ENCODE measurements at regions not wholly inside any gene's neighbourhood (a gene's known extent, or its start where the extent isn't known, plus 50 kb on each side); places are given as distances from the start of the nearest gene placed in this dataset.

DNA sequence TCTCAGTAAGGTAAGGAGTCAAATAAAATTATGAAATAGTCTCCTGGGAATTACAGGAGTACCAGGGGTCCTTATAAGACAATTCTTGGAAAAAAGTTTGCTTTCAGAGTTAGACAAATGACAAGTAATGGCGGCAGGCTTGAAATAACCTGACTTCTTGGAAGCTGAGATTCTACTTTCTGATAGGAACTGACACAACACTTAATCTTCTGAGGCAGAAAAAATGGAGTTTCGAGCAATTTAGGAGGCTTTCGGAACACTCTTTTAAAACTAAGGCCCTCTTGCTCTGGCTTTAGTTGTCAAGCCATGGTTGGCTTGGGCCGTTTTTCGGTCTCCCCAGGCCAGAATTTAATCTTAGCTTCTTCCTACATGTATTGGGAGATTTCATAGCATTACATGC lies 260.0 kb downstream of the GATA3 start:
- no peaks in the 10 kb centered on the region for H3K36me3 ChIP-seq (ENCODE audit: control insufficient read depth, insufficient read depth, low read length)
- no peak overlapping the region for H2BK120ac ChIP-seq (ENCODE audit: low read depth, low read length)
- no peak overlapping the region for H3K23ac ChIP-seq (ENCODE audit: low read depth, low read length)
- no peaks in the 10 kb centered on the region for H4K20me1 ChIP-seq (ENCODE audit: insufficient read depth, low read length)
- H2BK15ac ChIP-seq (ENCODE audit: low read depth, low read length): no peak overlapping the region
- no peaks in the 10 kb centered on the region for H3K27me3 ChIP-seq (ENCODE audit: control insufficient read depth, insufficient read depth, low read length)
- H3K56ac ChIP-seq (ENCODE audit: extremely low read depth, insufficient read depth, low read length): no peak overlapping the region
- no peak overlapping the region for H2AK5ac ChIP-seq (ENCODE audit: low read depth, low read length)
- no peak overlapping the region for H3K18ac ChIP-seq (ENCODE audit: low read depth, low read length)
- no peak overlapping the region for H3K27ac ChIP-seq (ENCODE audit: insufficient read depth, low read length)
- no peak overlapping the region for H4K91ac ChIP-seq (ENCODE audit: insufficient read depth, low read depth, low read length)
- DNase-seq: no peak
- no peak overlapping the region for H4K8ac ChIP-seq (ENCODE audit: low read depth in 2 of 2, low read length in 2 of 2)
- in situ Hi-C loops (cut with MboI; ENCODE audit: low sequenced_read_pairs) (no loop called here), intact Hi-C loops (cut with micrococcal nuclease) (no loop called here), dilution Hi-C loops (cut with HindIII; ENCODE audit: low sequenced_read_pairs, unreplicated experiment) (no loop called here)
- WGBS, 2 experiments (ENCODE audit: extremely low coverage in 2 of 2, insufficient read length in 1 of 2): 57% methylated on average over 2 of the region's 5 CpGs; no CpG with 5 or more reads in 1 of the 2 experiments
- no peaks in the 10 kb centered on the region for H3K79me1 ChIP-seq (ENCODE audit: low read depth in 1 of 2, low read length in 2 of 2)
- ChIA-PET CTCF (no interaction called here), POLR2A (ENCODE audit: unreplicated experiment) (no interaction called here)
- H2AFZ ChIP-seq (replicated peaks; ENCODE audit: low read length, poor library complexity): no peak overlapping the region
- no peak for TF ChIP-seq RFX5 (IDR thresholded peaks at IDR 0.05; ENCODE audit: low read depth, low read length)
- TF ChIP-seq RCOR1 (IDR thresholded peaks at IDR 0.05; ENCODE audit: insufficient replicate concordance, low read length): no peak
- no peak for TF ChIP-seq MAZ (IDR thresholded peaks at IDR 0.05; ENCODE audit: borderline replicate concordance, low read depth, low read length)
- no peak for TF ChIP-seq RAD21 (IDR thresholded peaks at IDR 0.05; ENCODE audit: low read length)
- TF ChIP-seq USF2 (IDR thresholded peaks at IDR 0.05; ENCODE audit: low read depth, low read length): no peak
- no peak for TF ChIP-seq POLR2A (IDR thresholded peaks at IDR 0.05; ENCODE audit: low read depth, low read length)
- no peak for TF ChIP-seq BHLHE40 (IDR thresholded peaks at IDR 0.05; ENCODE audit: low read depth, low read length)
- no peak for TF ChIP-seq MXI1 (IDR thresholded peaks at IDR 0.05; ENCODE audit: borderline replicate concordance, low read depth, low read length)
- TF ChIP-seq CEBPB (IDR thresholded peaks at IDR 0.05; ENCODE audit: low read depth, low read length): no peak
- TF ChIP-seq CHD1 (IDR thresholded peaks at IDR 0.05; ENCODE audit: low read depth, low read length): no peak
- no peak for TF ChIP-seq MAFK (IDR thresholded peaks at IDR 0.05; ENCODE audit: low read depth, low read length)
- TF ChIP-seq SMC3 (IDR thresholded peaks at IDR 0.05; ENCODE audit: low read depth, low read length): no peak
- TF ChIP-seq, protein P1, sequence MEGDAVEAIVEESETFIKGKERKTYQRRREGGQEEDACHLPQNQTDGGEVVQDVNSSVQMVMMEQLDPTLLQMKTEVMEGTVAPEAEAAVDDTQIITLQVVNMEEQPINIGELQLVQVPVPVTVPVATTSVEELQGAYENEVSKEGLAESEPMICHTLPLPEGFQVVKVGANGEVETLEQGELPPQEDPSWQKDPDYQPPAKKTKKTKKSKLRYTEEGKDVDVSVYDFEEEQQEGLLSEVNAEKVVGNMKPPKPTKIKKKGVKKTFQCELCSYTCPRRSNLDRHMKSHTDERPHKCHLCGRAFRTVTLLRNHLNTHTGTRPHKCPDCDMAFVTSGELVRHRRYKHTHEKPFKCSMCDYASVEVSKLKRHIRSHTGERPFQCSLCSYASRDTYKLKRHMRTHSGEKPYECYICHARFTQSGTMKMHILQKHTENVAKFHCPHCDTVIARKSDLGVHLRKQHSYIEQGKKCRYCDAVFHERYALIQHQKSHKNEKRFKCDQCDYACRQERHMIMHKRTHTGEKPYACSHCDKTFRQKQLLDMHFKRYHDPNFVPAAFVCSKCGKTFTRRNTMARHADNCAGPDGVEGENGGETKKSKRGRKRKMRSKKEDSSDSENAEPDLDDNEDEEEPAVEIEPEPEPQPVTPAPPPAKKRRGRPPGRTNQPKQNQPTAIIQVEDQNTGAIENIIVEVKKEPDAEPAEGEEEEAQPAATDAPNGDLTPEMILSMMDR (conservative IDR thresholded peaks at IDR 0.05; ENCODE audit: low read depth, low read length): no peak
- H3K9me1 ChIP-seq (ENCODE audit: insufficient read depth, low read length): no peaks in the 10 kb centered on the region
- H3K4me2 ChIP-seq (ENCODE audit: low read depth, low read length): no peak overlapping the region
- H4K5ac ChIP-seq (ENCODE audit: low read depth, low read length): no peak overlapping the region
- H2AK9ac ChIP-seq (replicated peaks; ENCODE audit: low read depth, low read length, poor library complexity): no peak overlapping the region
- H3K14ac ChIP-seq (replicated peaks; ENCODE audit: low read depth, low read length): no peak overlapping the region
- H3K4me3 ChIP-seq (ENCODE audit: insufficient read depth, low read depth, low read length): no peak overlapping the region
- ATAC-seq (ENCODE audit: low read depth): no peak
- H2BK20ac ChIP-seq (ENCODE audit: low read depth, low read length): no peak overlapping the region
- H2BK5ac ChIP-seq (ENCODE audit: low read depth, low read length, poor library complexity, severe bottlenecking): no peak overlapping the region
- peaks cover 7% of the 10 kb centered on the region for H3K9me3 ChIP-seq (ENCODE audit: control insufficient read depth, insufficient read depth, low read length)
- no peak overlapping the region for H3K4ac ChIP-seq (ENCODE audit: low read depth, low read length)
- H3K9ac ChIP-seq (ENCODE audit: low read depth, low read length): no peak overlapping the region
- BruUV-seq (replicated peaks): no TSS peak
- no peaks in the 10 kb centered on the region for H3K4me1 ChIP-seq (ENCODE audit: control insufficient read depth, insufficient read depth, low read length)

Measured in IMR-90 (cell line).